ENCODE measurements at regions not wholly inside any gene's neighbourhood (a gene's known extent, or its start where the extent isn't known, plus 50 kb on each side); places are given as distances from the start of the nearest gene placed in this dataset.

DNA sequence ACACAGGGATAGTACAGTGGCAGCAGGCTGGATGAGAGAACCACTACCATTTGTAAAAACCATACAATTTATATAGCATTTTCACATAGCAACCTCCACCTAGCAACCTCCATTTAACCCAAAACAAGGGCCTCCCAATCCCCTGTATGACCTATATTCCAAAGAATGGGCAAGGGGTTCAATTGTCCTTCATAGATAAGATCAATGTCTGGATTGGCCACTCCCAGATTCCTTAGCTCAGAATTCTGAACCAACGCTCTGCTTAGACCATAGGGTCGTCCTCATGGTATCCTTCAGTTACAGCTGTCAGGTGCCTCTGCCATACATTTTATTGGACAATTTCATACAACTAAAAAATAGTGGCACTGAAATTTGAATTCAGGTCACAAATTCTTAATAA lies 166.2 kb downstream of the KCTD12 start:
- H3K36me3 ChIP-seq (ENCODE audit: control insufficient read depth, insufficient read depth, low read length) = no peaks in the 10 kb centered on the region
- no peak for DNase-seq (ENCODE audit: extremely low read depth, insufficient read length)
- no peaks in the 10 kb centered on the region for H3K27me3 ChIP-seq (replicated peaks; ENCODE audit: control insufficient read depth, insufficient read depth, low read length)
- no peak overlapping the region for H3K4me3 ChIP-seq (replicated peaks; ENCODE audit: low read depth, low read length)
- TF ChIP-seq, protein P1, sequence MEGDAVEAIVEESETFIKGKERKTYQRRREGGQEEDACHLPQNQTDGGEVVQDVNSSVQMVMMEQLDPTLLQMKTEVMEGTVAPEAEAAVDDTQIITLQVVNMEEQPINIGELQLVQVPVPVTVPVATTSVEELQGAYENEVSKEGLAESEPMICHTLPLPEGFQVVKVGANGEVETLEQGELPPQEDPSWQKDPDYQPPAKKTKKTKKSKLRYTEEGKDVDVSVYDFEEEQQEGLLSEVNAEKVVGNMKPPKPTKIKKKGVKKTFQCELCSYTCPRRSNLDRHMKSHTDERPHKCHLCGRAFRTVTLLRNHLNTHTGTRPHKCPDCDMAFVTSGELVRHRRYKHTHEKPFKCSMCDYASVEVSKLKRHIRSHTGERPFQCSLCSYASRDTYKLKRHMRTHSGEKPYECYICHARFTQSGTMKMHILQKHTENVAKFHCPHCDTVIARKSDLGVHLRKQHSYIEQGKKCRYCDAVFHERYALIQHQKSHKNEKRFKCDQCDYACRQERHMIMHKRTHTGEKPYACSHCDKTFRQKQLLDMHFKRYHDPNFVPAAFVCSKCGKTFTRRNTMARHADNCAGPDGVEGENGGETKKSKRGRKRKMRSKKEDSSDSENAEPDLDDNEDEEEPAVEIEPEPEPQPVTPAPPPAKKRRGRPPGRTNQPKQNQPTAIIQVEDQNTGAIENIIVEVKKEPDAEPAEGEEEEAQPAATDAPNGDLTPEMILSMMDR (IDR thresholded peaks at IDR 0.05; ENCODE audit: insufficient read depth, low read length, poor library complexity, severe bottlenecking) = no peak

DNA sequence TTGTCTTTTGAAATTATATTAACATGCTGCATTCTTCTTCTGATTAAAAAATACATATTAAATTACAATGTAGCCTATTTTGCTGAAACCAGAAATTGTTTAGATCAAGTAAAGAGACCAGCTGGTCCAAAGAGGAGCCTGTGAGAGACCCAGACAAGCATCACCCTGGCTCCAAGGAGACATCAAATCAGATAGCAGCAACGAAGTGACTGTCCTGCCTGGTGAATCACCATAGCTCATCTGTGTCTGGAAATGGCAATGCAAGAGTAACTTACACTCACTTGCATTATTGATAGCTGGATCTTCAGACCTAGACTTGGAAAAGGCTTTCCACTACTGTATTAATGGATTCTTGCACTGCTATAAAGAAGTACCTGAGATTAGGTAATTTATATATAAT lies 169.1 kb downstream of the KCTD12 start:
- Histone ChIP-seq H3K36me3 (ENCODE audit: control insufficient read depth, insufficient read depth, low read length) (no peaks in the 10 kb centered on the region), H3K4me3 (replicated peaks; ENCODE audit: low read depth, low read length) (no peak overlapping the region), H3K27me3 (replicated peaks; ENCODE audit: control insufficient read depth, insufficient read depth, low read length) (no peaks in the 10 kb centered on the region)
- TF ChIP-seq, protein P1 (IDR thresholded peaks at IDR 0.05; ENCODE audit: insufficient read depth, low read length, poor library complexity, severe bottlenecking) = no peak
- no peak for DNase-seq (ENCODE audit: extremely low read depth, insufficient read length)

DNA sequence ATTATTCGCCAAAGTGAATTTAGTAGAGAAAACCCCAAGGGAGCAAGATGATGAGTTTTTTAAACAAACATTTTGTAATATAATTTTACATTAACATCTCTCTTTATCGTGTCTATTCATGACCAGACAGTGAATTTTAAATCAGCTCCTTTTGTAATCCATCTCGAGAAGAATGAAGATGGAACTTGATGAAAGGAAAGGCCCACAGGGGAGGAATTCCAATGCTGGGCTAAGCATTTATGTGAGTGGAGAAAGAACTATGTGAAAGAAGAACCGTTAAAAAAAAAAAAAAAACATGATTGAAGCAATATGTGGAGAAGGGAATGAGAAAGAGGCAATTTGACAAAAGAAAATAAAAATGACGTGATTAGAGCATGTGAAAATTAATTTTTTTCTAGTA lies 170.6 kb downstream of the KCTD12 start:
- H3K27me3 ChIP-seq (replicated peaks; ENCODE audit: control insufficient read depth, insufficient read depth, low read length) = no peaks in the 10 kb centered on the region
- no peaks in the 10 kb centered on the region for H3K36me3 ChIP-seq (ENCODE audit: control insufficient read depth, insufficient read depth, low read length)
- DNase-seq (ENCODE audit: extremely low read depth, insufficient read length) = no peak
- H3K4me3 ChIP-seq (replicated peaks; ENCODE audit: low read depth, low read length) = no peak overlapping the region
- TF ChIP-seq, protein P1 (IDR thresholded peaks at IDR 0.05; ENCODE audit: insufficient read depth, low read length, poor library complexity, severe bottlenecking) = no peak

DNA sequence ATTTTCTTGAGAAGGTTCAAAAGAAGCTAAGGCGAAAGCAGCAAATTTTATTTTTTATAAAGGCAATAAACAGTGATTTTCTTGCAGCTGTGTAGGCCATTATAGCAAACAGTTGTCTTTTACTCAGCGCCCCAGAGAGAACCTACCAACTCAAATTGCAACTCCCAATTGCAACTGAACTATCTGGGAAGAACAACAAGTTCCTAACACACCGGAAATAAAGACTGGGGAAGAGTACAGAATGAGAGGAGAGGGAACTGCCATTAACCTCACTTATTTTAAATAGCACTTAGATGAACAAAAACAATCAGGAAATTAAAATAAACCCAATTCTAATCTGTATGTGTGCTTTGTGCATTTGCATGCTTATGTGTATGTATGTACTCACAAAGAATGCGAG lies 171.1 kb downstream of the KCTD12 start:
- Histone ChIP-seq H3K36me3 (ENCODE audit: control insufficient read depth, insufficient read depth, low read length) (no peaks in the 10 kb centered on the region), H3K27me3 (replicated peaks; ENCODE audit: control insufficient read depth, insufficient read depth, low read length) (no peaks in the 10 kb centered on the region), H3K4me3 (replicated peaks; ENCODE audit: low read depth, low read length) (no peak overlapping the region)
- DNase-seq (ENCODE audit: extremely low read depth, insufficient read length) = no peak
- TF ChIP-seq, protein P1 (IDR thresholded peaks at IDR 0.05; ENCODE audit: insufficient read depth, low read length, poor library complexity, severe bottlenecking) = no peak

DNA sequence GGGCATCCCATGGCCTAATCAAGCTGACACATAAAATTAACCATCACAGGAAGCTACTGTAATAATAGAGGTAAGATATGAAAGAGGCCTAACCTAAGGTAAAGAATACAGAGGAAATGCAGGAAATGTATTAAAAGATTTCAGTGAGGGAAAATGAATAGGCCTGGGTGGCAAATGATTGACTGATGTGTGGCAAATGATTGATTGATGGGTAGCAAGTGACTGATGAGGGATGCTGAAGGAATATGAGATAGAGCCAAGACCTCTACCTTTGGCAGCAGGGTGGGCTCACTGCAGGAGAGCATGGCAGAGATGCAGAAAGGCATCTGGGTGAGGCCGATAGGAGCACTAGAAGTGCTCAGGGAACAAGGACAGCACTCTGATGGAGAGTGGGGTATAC lies 172.9 kb downstream of the KCTD12 start:
- H3K27me3 ChIP-seq (replicated peaks; ENCODE audit: control insufficient read depth, insufficient read depth, low read length) = no peaks in the 10 kb centered on the region
- no peak overlapping the region for H3K4me3 ChIP-seq (replicated peaks; ENCODE audit: low read depth, low read length)
- TF ChIP-seq, protein P1 (IDR thresholded peaks at IDR 0.05; ENCODE audit: insufficient read depth, low read length, poor library complexity, severe bottlenecking) = no peak
- H3K36me3 ChIP-seq (ENCODE audit: control insufficient read depth, insufficient read depth, low read length) = no peaks in the 10 kb centered on the region
- no peak for DNase-seq (ENCODE audit: extremely low read depth, insufficient read length)

DNA sequence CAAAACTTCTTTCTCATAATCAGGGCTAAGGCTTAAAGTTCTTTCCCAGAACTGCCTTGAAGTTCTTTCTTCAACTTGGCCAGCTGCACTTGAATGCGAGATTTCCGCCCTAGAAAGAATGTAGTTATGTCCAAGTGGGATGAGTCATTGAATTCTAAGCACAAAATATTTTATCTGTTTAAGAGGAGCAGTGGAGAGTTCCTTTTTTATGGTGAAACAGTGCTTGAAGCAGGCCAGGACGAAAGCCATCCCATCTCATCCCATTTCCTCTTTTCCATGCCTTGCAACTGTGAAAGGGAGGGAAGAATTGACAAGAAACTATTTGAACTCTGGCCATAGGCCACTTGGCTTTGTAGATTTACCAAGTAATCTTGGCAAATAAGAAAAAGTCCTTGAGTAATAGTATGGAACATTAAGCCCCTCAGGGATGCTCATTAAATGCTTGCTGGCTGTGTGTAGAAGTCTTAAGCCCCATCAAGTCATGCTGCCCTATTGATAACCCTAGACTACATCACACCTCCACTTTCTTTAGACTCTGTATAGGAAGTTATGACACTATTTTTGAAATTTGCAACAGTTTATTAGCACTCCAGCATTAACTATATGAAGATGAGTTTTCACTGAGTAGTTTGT lies 174.5 kb downstream of the KCTD12 start:
- Histone ChIP-seq H3K36me3 (ENCODE audit: control insufficient read depth, insufficient read depth, low read length) (no peaks in the 10 kb centered on the region), H3K4me3 (replicated peaks; ENCODE audit: low read depth, low read length) (no peak overlapping the region), H3K27me3 (replicated peaks; ENCODE audit: control insufficient read depth, insufficient read depth, low read length) (no peaks in the 10 kb centered on the region)
- no peak for DNase-seq (ENCODE audit: extremely low read depth, insufficient read length)
- TF ChIP-seq, protein P1 (IDR thresholded peaks at IDR 0.05; ENCODE audit: insufficient read depth, low read length, poor library complexity, severe bottlenecking) = no peak

Data from GM06990 (cell line).